CD4-positive, alpha-beta T cell treated with Interleukin-6 for 4 hours (primary cell): ENCODE measurements at regions not wholly inside any gene's neighbourhood (a gene's known extent, or its start where the extent isn't known, plus 50 kb on each side); places are given as distances from the start of the nearest gene placed in this dataset.

ENCODE experiments used
- DNase-seq: peaks from one replicate; pipeline ENCODE4 v3.0.0-alpha.2; 2020; ENCODE audit warnings: mixed read lengths

DNA sequence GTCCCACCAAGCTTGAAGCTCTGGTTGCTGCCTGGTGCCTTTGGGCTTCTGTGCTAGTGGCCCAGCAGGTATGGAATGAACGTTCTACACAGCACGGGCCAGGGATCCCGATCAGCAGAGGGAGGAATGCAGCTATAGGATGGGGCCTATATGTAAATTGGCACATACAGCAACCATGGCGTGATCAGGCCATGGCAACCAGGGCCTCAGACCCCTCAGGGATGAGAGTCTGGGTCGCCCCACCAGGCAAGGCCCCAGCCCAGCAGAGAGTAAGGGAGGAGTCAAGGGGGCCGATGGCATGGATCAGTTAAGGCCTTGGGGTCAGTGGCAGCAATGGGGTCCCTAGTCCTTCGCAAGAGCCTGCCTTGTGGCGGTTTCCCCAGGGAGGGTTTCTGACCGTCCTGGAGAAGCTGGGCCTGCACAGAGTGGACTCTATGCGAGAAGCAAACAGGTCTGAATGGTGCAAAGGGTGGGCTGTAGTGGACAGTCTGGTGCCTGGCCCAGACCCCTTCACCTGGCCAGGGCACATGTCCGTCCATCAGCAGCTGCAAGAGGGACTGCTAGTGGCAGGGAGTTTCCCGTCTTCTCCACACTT is 98.2 kb upstream of the SLC22A11 start:
- no peak for DNase-seq

DNA sequence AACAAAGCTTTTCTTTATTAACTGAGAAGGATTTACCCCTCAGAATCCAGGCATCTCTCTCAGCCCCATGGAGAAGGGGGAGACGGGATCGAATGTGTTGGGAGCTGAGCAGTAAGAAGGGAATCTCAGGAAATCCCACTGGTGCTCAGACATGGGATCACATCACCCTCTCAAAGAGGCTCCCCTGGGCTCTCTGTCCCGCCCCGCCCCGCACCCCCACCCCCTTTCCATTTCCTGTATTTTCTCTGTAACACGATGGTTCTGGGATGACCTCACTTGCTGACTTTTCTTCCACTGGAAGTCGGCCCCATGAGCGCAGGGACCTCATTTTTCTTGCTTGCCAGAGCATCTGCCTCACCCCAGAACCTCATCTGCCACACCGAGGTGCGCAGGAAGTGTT is 96.7 kb upstream of the SLC22A11 start:
- no peak for DNase-seq

DNA sequence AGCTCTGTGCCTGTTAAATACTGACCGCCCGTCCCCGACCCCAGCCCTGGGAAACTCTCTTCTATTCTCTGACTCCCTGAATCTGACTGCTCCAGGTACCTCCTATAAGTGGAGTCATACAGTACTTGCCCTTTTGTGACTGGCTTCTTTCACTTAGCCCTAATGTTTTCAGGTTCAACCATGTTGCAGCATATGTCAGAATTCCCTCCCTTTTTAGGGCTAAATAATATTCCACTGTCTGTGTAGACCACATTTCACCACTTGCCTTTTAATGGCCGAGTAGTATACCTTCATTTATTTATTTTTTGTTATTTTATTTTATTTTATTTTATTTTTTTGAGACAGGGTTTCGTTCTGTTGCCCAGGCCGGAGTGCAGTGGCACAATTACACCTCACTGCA is 96.1 kb upstream of the SLC22A11 start:
- no peak for DNase-seq

DNA sequence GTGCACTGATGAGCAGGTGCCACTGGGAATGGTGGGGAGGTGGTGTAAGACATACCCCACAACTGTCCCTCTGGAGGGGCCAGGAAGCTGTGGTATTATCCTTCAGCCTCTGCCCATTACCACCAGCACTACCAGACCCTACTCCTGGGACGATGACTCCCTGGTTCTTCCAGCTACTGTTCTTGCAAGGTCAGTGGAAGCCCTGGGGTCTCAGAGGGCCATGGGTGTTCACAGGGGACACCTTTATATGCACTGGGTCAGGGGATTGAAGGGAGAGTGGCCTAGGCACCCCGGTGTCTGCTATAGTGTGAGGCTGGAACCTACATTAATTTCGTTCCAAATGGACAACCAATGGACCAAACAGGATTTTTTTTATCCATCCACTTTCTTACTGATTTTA is 94.7 kb upstream of the SLC22A11 start:
- no peak for DNase-seq

DNA sequence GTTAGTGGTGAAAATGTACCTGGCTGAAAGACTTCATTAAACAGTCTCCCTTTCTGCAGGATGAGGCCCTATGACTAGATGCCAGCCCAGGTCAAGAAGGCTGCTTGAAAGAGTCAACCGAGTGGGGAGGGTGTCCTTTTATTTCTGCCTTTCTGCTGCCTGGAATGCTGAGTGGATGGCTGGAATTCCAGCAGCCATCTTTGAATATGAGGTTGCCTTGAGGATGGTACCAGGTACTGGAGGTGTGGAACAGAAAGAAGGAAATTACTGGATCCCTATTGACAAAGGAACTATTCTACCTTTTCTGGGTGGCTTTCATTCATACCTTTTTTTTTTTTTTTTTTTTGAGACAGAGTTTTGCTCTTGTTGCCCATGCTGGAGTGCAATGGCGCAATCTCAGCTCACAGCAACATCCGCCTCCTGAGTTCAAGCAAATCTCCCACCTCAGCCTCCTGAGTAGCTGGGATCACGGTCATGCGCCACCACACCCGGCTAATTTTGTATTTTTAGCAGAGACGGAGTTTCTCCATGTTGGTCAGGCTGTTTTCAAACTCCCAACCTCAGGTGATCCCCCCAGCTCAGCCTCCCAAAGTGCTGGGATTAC is 89.5 kb upstream of the SLC22A11 start:
- no peak for DNase-seq

DNA sequence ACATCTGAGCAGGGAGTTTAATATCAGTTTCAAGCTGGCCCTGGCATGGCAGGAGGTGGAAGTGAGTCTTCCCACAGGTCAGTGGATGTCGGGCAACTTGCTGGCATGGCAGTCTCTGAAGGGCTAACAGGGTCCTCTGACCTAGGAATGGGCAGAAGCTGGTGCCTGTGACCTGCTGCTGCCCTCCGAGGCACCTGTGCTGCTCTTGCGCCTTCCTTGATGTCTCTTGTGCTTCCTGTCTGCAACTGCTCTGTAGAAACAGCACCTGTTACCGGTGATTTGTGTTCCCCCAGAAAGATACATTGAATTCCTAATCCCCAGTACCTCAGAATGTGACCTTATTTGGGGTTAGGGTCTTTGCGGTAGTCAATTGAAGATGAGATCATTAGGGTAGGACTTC is 86.5 kb upstream of the SLC22A11 start:
- DNase-seq = no peak

DNA sequence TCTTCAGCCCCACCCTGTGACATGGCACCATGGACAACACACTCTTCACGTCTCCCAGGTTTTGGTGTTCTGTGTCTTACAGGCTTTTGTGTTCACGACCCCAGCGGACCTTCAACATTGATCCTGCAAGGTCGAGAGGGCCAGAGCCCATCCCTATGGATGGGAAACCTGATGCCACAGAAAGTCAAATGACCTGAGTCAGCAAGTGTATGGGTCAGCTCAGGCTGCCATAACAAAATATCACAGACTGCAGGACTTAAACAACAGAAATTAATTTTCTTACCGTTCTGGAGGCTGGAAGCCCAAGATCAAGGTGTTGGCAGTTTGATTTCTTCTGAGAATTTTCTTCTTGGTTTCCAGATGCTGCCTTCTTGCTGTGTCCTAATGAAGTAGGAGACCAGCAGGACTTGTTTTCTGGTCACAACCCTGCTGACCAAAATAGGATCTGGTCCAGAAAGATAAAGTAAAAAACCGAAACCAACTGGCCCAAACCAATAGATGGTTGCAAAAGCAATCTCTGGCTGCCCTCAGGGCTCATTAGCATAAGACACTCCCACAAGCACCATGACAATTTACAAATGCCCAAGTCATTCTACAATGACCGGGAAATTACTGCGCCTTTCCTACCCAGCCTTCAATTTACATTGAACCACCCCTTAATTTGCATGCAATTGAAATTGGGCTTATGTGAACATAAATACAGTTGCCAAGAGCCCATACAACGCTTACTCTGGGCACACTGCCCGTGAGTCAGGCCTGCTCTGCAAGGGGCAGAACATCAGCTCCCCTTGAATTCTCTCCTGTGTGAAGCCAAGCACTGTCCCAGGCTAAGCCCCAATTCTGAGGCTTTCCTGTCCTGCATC is 82.9 kb upstream of the SLC22A11 start:
- no peak for DNase-seq

DNA sequence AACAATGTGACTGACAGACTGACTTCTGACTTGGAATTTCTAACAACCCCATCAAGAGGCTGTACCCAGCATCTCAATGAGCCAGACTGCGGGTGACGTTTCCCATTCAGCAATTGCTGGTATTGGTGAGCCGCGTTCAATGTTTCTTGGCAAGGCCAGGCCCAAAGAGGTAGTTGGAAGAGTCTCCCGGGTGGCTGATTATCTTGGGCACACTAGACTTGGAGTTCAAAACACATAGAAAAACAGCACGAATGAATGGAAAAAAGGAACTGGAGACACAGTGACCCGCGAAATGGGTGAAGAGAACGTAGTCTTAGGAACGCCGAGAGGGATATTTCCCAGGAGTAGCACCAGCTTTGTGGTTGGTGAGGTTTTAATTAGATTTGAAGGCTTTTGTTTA is 81.1 kb upstream of the SLC22A11 start:
- DNase-seq = no peak

DNA sequence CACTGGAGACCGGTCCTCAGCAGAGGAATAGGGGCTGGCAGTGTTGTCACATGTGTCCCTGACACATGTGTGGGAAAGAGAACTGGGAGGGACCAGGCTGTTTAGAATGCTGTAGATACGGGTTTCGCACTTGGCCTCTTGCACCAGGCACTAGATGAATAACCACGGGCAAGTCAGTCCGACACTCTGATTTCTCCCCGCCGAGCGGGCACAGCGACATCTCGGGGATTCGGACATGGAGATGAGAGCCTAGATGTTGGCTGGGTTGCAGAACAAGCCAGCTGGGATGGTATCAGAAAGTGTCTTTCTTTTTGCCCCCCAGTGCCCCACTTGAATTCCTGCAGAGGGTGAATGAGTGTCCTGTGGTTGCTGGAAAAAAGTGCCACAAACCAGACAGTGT is 80.6 kb upstream of the SLC22A11 start:
- DNase-seq = no peak

DNA sequence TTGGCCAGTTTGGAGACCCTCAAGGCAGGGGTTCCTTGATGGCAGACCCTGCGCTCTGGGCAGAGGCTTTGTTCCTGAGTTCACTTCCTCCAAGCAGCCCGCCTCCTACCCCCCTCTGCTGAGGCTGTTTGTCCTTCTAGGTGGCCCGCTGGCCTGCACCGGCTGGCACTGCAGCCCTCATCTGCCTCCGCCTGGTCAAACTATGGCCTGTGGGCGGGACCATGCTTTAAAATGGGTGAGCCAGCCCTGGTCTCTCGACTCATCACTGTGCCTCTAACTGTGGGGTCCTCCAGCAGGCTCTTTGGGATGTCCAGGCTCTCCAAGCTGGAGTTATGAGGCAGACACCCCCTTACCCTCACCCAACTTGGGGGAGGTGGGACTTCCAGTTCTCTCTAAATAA is 78.9 kb upstream of the SLC22A11 start:
- no peak for DNase-seq

DNA sequence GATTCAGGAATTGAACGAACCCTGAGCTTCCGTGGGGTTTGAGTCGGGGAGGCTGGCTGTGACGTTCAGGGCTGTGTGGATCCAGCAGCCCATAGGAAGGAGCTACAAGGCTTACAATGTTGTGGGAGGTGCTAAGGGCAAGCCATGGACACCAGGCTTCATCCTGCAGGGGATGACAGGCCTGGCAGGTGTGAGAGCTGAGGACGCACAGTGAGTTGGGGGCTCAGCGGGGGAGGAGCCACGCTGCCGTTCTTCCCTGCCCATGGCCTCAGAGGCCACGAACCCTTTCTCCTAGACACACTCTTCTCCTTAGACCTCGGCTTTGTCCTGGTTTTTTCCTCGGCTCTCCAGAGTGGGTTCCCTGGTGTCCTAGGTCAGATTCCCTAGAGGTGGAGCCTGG is 78.1 kb upstream of the SLC22A11 start:
- DNase-seq = no peak

DNA sequence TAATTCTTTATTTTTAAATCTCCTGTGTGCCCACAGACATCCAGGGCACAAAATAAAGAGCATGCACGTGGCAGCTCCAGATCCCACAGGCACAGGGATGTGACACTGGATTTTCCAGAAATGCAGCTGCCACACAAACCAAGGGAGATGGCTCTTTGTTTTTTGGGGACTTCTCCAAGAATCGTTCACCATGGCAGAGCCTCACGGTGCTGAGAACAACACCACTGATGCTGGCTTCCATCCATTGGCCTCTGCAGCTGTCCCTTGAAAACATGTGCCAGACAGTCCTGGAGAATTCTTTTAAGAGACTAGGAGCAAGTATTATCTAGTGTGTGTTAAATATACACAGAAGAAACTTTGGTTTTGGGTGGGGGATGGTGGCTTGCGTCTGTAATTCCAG is 73.2 kb upstream of the SLC22A11 start:
- DNase-seq = no peak

DNA sequence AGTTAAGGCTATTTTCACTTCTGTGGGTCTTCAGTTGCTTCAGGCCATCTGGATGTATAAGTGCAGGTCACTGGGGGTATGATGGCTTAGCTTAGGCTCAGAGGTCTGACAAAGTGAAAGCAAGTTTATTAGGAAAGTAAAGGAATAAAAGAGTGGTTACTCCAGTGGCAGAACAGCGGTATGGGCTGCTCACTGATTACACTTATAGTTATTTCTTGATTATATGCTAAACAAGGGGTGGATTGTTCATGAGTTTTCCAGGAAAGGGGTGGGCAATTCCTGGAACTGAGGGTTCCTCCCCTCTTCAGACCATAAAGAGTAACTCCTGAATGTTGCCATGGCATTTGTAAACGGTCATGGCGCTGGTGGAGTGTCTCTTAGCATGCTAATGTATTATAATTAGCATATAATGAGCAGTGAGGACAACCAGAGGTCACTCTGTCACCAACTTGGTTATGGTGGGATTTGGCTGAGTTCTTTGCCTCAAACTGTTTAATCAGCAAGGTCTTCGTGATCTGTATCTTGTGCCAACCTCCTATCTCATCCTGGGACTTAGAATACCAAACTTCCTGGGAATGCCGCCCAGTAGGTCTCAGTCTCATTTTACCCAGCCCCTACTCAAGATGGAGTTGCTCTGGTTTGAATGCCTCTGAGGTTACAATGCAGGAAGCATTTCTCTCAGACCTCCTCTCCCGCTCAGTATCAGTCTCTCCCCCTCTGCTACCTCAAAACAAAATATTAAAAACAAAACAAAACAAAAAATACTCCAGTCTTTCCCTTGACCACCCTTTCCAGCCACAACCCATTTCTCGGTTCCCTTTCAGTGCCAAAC is 71.3 kb upstream of the SLC22A11 start:
- no peak for DNase-seq

DNA sequence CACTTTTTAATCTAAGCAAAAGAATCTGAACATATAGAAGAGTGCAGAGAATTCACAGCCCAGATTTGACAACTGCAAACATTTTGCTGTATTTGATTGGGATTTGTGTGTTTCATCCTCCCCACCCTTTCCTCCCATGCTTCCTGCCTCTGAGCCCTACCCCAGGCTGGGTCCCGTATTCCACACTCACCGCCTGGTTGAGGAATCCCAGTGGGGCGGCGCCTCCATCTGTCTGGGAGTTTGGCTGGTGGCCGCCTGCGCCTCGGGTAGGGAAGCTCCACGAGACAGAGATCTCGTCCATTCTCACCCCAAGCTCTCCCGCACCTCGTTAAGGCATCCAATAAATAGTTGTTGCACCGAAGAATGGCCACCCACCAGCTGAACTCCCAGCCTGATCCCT is 70.7 kb upstream of the SLC22A11 start:
- DNase-seq = no peak

DNA sequence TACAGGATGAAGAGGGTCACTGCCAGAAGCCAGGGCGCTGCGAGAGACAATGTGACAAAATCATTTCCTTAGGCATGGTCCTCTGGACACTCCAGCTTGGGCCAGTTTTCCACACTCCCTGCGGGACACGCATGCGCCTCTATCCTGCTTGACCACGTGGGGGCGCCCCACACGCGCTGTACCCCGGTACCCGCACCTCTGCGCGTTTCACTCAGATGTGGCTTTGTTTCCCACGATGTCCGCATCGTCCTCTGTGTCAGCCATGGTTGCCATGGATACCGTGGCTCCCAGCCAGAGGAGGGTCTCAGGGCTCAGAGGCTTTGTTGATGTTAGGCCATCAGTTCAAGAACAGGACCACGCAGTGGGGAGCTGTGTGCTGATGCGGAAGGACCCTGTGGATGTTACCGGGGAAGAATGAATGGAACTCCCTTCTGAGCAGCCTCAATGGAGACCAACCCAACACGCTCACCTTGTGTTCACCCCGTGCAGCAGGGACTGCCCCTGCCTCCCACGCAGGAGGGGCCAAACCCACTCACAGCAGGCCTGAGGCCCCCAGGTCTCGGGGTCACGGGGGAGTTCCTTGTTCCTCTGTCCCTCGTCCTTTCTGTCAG is 65.8 kb upstream of the SLC22A11 start:
- DNase-seq = peak; percentile 43

DNA sequence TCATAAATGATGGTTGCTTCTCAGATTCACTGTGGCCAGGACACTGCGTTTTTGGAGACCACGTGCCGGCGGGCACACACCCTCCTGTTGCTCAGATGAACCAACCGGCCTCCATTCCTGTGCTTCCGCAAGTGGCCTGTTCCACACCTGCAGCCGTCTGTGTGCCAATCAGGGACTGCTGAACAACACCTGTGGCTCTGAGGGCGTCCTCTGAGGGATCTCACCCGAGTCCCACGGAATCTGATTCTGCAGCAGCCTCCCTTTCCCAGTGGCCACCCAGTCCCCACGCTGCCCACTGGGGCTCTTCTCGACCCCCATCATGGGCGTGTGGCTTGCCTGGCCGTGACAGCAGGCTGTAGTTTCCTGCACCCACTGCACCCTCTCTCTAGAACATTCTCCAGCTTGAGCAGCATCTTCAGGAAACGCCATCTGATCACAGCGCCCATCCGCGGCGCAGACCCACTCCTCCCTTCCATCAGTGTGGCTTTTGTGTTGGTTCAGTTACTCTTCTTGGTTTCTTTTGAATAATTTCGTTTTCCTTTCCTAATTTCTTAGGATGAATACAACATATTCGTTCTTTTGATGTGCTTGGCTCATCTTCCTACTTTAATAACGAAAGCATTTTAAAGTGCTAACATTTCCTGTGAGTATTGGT is 65.1 kb upstream of the SLC22A11 start:
- DNase-seq = no peak

DNA sequence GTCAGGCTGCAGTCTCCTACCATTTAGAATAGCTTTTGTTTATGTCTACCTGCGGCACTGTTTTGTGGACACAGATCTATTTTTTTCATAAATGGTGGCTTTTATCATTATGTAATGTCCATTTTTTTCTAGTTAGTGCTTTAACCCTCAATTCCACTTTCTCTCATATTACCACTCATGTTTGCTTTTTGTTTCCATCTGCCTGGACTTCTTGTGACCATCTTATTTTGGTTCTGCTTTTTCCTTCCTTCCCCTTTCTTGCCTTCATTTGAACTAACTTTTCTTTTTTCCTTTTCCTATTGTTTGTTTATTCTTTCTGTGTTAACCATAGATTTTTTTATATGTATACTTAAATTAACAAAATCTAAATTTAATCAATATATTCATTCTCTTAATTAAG is 63.2 kb upstream of the SLC22A11 start:
- no peak for DNase-seq

DNA sequence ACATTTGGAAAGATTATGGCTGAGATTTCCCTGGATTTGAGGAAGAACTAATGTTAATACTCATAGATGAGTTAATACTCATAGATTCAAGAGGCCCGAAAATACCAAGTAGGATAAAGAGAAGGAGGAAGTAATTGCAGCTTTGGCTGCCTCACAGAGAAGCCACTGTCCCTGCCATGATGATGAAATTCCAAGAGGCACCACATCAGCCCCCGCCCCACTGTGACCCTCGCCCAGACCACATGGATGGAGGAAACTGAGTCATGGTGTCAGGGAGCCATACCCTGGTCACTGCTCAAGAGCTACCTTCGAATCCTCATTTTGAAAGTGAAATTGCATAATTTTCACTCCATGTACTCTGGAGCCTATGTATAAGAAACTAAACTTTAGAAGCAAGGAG is 57.6 kb upstream of the SLC22A11 start:
- DNase-seq = no peak

DNA sequence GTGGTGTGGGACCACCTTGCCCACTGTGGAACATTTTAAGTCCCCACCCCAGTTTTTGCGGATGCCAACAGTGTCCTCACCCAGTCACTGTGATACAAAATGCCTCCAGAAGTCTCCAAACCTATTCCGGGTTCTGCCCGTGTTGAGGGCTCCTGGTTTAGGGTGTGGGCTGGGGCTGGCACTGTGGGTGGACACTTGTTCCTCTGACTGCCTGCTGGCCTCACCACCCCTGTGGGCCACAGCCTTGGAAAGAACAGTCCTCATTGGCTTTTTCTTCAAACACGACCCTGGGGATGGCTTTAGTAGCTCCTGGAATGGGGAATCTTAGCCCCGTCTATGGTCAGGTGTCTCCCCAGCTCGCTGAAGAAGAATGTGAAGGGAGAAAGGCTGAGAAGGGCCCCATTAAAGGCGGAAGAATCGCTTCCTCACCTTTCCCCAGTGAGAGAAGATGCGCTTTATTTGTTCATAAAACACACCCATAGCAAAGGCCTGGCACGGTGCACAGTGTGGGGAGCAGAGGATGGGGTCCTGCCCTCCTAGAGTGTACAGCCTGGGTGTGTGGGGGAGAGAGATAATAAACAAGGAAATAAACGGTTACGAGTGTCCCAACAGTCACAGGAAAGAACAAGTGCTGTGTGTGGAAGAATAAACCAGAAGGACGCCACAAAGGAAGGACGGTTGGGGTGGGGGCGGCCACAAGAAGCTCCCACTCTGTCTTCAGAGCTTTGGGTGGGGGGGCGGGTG is 56.3 kb upstream of the SLC22A11 start:
- DNase-seq = no peak

DNA sequence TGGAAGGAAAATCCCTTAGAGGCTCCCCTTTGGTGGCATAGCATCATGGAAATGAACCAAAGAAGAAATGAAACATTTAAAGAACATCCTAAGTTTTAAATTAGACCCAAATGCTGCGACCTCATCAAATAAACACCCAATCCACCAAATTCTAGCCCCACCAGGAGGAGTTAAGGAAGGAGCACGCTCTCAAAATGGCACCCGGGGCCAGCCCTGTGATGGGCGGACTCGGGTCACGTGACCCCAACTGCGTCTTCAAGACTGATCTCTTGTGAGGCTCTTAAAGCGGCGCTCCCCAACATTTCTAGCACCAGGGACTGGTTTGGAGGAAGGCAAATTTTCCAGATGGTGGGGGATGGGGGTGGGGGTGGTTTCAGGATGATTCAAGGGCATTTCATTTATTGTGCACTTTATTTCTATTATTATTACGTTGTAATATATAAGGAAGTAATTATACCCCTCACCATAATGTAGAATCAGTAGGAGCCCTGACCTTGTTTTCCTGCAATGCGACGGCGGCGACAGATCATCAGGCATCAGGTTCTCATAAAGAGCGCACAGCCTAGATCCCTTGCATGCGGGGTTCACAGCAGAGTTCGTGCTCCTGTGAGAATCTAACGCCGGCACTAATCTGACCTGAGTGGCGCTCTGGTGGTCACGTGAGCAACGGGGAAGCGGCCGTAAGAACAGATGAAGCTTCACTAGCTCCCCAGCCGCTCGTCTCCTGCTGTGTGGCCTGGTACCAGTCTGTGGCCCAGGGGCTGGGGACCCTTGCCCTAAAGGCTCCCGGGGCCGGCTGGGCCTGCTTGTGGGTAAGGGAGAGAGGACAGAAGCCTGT is 55.3 kb upstream of the SLC22A11 start:
- DNase-seq = no peak
